Loucy (cell line): ENCODE measurements at regions not wholly inside any gene's neighbourhood (a gene's known extent, or its start where the extent isn't known, plus 50 kb on each side); places are given as distances from the start of the nearest gene placed in this dataset.

Experiments
- H2AFZ ChIP-seq: fragments of 200-600 bp; sonication (generic); 2 replicates; pipeline ENCODE4 v1.6.0; 2016; ENCODE audit warnings: antibody characterized with exemption, mild to moderate bottlenecking, low read length, moderate library complexity
- H3F3A ChIP-seq: fragments of 200-600 bp; 2 replicates; pipeline ENCODE4 v1.6.0; 2016; ENCODE audit warnings: antibody characterized with exemption, low read depth, mild to moderate bottlenecking
- H3K27me3 ChIP-seq: fragments of 200-600 bp; sonication (generic); 2 replicates; pipeline ENCODE4 v1.6.1; 2014; ENCODE audit warnings: low read length, mild to moderate bottlenecking; ENCODE audit not compliant: insufficient read depth, poor library complexity, severe bottlenecking
- H3K36me3 ChIP-seq: fragments of 200-600 bp; sonication (generic); 2 replicates; pipeline ENCODE4 v1.6.1; 2016; ENCODE audit warnings: low read length; ENCODE audit not compliant: insufficient read depth
- H3K4me1 ChIP-seq: fragments of 200-600 bp; sonication (generic); 2 replicates; pipeline ENCODE4 v1.5.1; 2014; ENCODE audit warnings: low read length, mild to moderate bottlenecking; ENCODE audit not compliant: insufficient read depth, poor library complexity, severe bottlenecking
- H3K4me2 ChIP-seq: fragments of 200-600 bp; sonication (generic); 2 replicates; pipeline ENCODE4 v1.6.0; 2014; ENCODE audit warnings: antibody characterized with exemption, low read length, low read depth, mild to moderate bottlenecking; ENCODE audit not compliant: poor library complexity, severe bottlenecking
- H3K4me3 ChIP-seq: fragments of 200-600 bp; sonication (generic); 2 replicates; pipeline ENCODE4 v1.5.1; 2014; ENCODE audit warnings: low read length, mild to moderate bottlenecking, mixed read lengths; ENCODE audit not compliant: poor library complexity, severe bottlenecking
- H3K79me2 ChIP-seq: fragments of 200-600 bp; sonication (generic); 2 replicates; pipeline ENCODE4 v1.6.1; 2014; ENCODE audit warnings: low read length; ENCODE audit not compliant: insufficient read depth
- H3K9ac ChIP-seq: fragments of 200-600 bp; sonication (generic); 2 replicates; pipeline ENCODE4 v1.6.0; 2014; ENCODE audit warnings: mild to moderate bottlenecking, low read depth, low read length, moderate library complexity; ENCODE audit not compliant: poor library complexity, severe bottlenecking
- H3K9me2 ChIP-seq: fragments of 200-600 bp; sonication (generic); replicated peaks from 2 replicates; pipeline ENCODE4 v1.6.1; 2016; ENCODE audit warnings: low read depth, low read length, mixed read lengths
- H3K9me3 ChIP-seq: fragments of 200-600 bp; sonication (generic); 2 replicates; pipeline ENCODE4 v1.6.1; 2014; ENCODE audit warnings: mild to moderate bottlenecking, antibody characterized with exemption, low read length, low read depth; ENCODE audit not compliant: insufficient read depth
- H4K20me1 ChIP-seq: fragments of 200-600 bp; sonication (generic); 2 replicates; pipeline ENCODE4 v1.6.0; 2014; ENCODE audit warnings: antibody characterized with exemption, low read length, mild to moderate bottlenecking; ENCODE audit not compliant: insufficient read depth, poor library complexity, severe bottlenecking
- CTCF ChIP-seq: fragments of 200-600 bp; sonication (generic); conservative IDR thresholded peaks from 2 replicates; pipeline ENCODE4 v1.5.1; 2014; ENCODE audit warnings: mild to moderate bottlenecking, antibody characterized with exemption, low read length
- EZH2phosphoT487 ChIP-seq: fragments of 200-600 bp; IDR thresholded peaks from 2 replicates; pipeline ENCODE4 v1.6.1; 2018; ENCODE audit warnings: antibody characterized with exemption, mild to moderate bottlenecking, moderate library complexity, borderline replicate concordance

GRCh38 chr1:239443361-239443760 is 57.0 kb downstream of the CHRM3 start:
- H3F3A ChIP-seq: no peaks in the 10 kb centered on the region
- no peaks in the 10 kb centered on the region for H3K9me2 ChIP-seq
- H3K79me2 ChIP-seq: no peaks in the 10 kb centered on the region
- no peak overlapping the region for H3K9ac ChIP-seq
- H3K4me2 ChIP-seq: no peak overlapping the region
- no peaks in the 10 kb centered on the region for H3K9me3 ChIP-seq
- H3K36me3 ChIP-seq: no peaks in the 10 kb centered on the region
- TF ChIP-seq EZH2phosphoT487 (no peak), CTCF (no peak)
- no peak overlapping the region for H3K4me3 ChIP-seq
- H4K20me1 ChIP-seq: no peaks in the 10 kb centered on the region
- H2AFZ ChIP-seq: no peak overlapping the region
- H3K4me1 ChIP-seq: no peaks in the 10 kb centered on the region
- no peaks in the 10 kb centered on the region for H3K27me3 ChIP-seq

GRCh38 chr1:239446611-239447010 is 60.2 kb downstream of the CHRM3 start:
- H3K4me1 ChIP-seq: no peaks in the 10 kb centered on the region
- H3K79me2 ChIP-seq: no peaks in the 10 kb centered on the region
- H3K9me2 ChIP-seq: no peaks in the 10 kb centered on the region
- H3K36me3 ChIP-seq: no peaks in the 10 kb centered on the region
- no peaks in the 10 kb centered on the region for H3K27me3 ChIP-seq
- no peaks in the 10 kb centered on the region for H3F3A ChIP-seq
- H3K4me3 ChIP-seq: no peak overlapping the region
- no peaks in the 10 kb centered on the region for H3K9me3 ChIP-seq
- H3K4me2 ChIP-seq: no peak overlapping the region
- TF ChIP-seq CTCF (no peak), EZH2phosphoT487 (no peak)
- H2AFZ ChIP-seq: no peak overlapping the region
- H4K20me1 ChIP-seq: no peaks in the 10 kb centered on the region
- no peak overlapping the region for H3K9ac ChIP-seq

GRCh38 chr1:239448911-239449310 is 62.5 kb downstream of the CHRM3 start:
- no peaks in the 10 kb centered on the region for H3K36me3 ChIP-seq
- H3F3A ChIP-seq: no peaks in the 10 kb centered on the region
- no peak overlapping the region for H3K4me2 ChIP-seq
- H3K4me1 ChIP-seq: no peaks in the 10 kb centered on the region
- H4K20me1 ChIP-seq: no peaks in the 10 kb centered on the region
- no peaks in the 10 kb centered on the region for H3K9me2 ChIP-seq
- H3K79me2 ChIP-seq: no peaks in the 10 kb centered on the region
- H3K9ac ChIP-seq: no peak overlapping the region
- no peaks in the 10 kb centered on the region for H3K9me3 ChIP-seq
- H3K4me3 ChIP-seq: no peak overlapping the region
- H2AFZ ChIP-seq: no peak overlapping the region
- TF ChIP-seq EZH2phosphoT487 (no peak), CTCF (no peak)
- H3K27me3 ChIP-seq: no peaks in the 10 kb centered on the region
